ENCODE measurements at regions not wholly inside any gene's neighbourhood (a gene's known extent, or its start where the extent isn't known, plus 50 kb on each side); places are given as distances from the start of the nearest gene placed in this dataset.
A peak's percentile ranks its signal among the peaks of the same experiment; 100 is the strongest.

DNA sequence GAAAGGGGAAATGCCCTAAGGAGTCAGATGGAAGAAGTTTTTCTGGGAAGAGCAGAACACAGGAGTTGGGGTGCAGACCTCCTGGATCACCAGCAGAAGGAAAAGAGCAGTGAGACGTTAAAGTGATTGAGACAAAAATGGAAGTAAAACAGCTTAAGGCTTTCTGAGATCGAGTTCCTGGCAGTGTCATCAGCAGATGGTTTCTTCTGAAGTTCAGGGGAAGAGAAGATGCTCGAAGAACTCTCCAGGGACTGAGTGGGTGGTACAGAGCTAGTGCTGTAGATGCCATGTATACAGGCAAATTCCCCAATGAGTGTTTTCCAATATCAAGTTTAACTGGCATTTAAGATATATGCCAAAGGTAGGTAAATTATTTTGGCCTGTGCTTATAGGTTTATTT lies 272.2 kb upstream of the KLF12 start:
- DNase-seq (ENCODE audit: low read depth): peak; percentile 20
- no peak overlapping the region for H3K4me3 ChIP-seq (ENCODE audit: control insufficient read depth, low read depth, low read length)

DNA sequence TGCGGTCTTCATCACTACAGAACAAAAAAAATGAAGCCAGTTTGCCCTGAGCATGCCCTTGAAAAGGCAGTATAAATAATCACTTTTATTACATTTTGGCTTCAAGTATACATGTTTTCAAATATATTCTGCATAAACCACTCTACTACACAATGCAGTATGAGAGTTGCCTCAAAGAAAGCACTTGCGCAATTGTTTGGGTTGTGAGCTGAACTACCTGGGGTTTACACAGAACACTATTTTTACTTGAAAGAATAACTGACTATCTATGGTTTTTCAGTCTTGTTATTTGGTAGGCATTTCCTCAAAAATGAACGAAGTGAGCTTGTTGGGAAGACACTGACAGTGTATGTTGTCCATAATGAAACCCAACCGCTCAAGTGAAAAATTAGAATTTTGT lies 264.4 kb upstream of the KLF12 start:
- H3K4me3 ChIP-seq (ENCODE audit: control insufficient read depth, low read depth, low read length): no peak overlapping the region
- TF ChIP-seq, protein P1, sequence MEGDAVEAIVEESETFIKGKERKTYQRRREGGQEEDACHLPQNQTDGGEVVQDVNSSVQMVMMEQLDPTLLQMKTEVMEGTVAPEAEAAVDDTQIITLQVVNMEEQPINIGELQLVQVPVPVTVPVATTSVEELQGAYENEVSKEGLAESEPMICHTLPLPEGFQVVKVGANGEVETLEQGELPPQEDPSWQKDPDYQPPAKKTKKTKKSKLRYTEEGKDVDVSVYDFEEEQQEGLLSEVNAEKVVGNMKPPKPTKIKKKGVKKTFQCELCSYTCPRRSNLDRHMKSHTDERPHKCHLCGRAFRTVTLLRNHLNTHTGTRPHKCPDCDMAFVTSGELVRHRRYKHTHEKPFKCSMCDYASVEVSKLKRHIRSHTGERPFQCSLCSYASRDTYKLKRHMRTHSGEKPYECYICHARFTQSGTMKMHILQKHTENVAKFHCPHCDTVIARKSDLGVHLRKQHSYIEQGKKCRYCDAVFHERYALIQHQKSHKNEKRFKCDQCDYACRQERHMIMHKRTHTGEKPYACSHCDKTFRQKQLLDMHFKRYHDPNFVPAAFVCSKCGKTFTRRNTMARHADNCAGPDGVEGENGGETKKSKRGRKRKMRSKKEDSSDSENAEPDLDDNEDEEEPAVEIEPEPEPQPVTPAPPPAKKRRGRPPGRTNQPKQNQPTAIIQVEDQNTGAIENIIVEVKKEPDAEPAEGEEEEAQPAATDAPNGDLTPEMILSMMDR (conservative IDR thresholded peaks at IDR 0.05; ENCODE audit: control insufficient read depth, insufficient read depth, low read depth, low read length): no peak
- DNase-seq (ENCODE audit: low read depth): no peak

More for the DNA sequence above, 272.2 kb upstream of the KLF12 start:
- TF ChIP-seq, protein P1 (conservative IDR thresholded peaks at IDR 0.05; ENCODE audit: control insufficient read depth, insufficient read depth, low read depth, low read length): no peak

DNA sequence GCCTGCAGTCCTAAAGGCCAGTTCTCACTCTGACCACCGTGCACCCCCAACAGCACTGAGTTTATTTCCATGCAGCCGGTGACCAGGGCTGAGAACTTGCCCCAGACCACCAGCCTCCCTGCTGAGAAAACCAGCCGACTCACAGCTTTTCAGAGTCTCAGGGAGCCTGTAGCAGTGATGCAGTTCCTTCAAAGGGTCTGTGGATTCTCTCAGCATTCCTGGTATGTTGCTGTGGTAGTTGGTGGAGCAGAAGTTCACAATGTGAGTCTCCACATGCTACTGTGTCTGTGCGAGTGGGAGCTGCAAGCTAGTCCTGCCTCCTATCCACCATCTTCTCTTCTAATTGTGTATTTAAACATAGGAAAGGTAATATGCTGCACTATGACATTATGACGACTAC lies 254.9 kb upstream of the KLF12 start:
- TF ChIP-seq, protein P1 (conservative IDR thresholded peaks at IDR 0.05; ENCODE audit: control insufficient read depth, insufficient read depth, low read depth, low read length): no peak
- no peak for DNase-seq (ENCODE audit: low read depth)
- H3K4me3 ChIP-seq (ENCODE audit: control insufficient read depth, low read depth, low read length): no peak overlapping the region

DNA sequence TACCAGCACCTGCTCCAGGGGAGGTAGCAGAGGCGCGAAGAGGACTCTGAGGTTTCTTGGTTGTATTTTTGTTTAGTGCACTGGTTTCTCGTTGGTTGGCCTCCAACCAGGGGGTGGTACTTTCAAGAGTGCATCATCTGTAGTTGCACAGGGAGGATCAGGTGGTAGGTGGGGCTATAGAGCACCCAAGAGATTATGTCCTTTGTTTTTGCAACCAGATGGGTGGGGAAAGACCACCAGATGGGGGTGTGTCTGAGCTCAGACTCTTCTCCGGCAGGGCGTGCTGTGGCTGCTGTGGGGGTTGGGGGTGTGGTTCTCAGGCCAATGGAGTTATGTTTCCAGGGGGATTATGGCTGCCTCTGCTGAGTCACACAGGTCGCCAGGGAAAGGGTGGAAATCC lies 254.4 kb upstream of the KLF12 start:
- no peak for DNase-seq (ENCODE audit: low read depth)
- H3K4me3 ChIP-seq (ENCODE audit: control insufficient read depth, low read depth, low read length): no peak overlapping the region
- TF ChIP-seq, protein P1 (conservative IDR thresholded peaks at IDR 0.05; ENCODE audit: control insufficient read depth, insufficient read depth, low read depth, low read length): no peak

DNA sequence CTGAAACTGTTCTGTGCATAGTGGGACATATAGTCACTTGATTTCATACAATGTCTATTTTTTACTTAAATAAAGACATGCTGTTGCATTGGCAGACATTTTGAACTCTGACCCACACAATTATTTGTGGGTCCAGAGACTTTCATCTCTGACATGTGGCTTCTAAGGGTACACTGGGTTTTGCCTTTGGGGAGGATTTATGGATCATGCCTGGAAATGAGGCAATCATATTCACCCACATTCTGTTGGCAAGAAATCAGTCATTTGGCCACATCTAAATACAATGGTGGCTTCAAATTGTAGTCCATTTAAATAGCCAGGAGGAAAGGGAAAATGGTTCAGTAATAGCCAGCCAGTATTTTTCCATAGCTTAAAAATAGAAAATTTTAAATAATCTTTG lies 238.3 kb upstream of the KLF12 start:
- H3K4me3 ChIP-seq (ENCODE audit: control insufficient read depth, low read depth, low read length): no peak overlapping the region
- TF ChIP-seq, protein P1 (conservative IDR thresholded peaks at IDR 0.05; ENCODE audit: control insufficient read depth, insufficient read depth, low read depth, low read length): no peak
- DNase-seq (ENCODE audit: low read depth): peak; percentile 24

DNA sequence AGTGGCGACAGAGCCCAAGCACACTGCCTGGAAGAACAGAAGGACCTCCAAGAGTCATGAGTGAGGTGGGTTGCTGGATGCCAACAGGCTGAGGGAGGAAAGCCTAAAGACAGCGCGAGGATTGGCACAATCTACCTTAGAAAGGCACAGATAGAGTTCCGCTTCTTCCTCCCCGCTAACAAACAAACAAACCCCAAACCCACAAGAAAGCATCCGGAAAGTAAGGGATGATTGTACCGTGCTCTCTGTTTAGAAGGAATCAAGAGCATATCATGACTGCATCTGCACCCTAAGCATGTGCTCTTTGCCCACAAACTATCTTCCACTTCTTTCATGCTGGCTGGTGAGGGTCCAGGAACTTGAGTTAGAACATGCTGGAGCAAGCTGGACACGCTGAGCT lies 233.0 kb upstream of the KLF12 start:
- DNase-seq (ENCODE audit: low read depth): no peak
- TF ChIP-seq, protein P1 (conservative IDR thresholded peaks at IDR 0.05; ENCODE audit: control insufficient read depth, insufficient read depth, low read depth, low read length): no peak
- H3K4me3 ChIP-seq (ENCODE audit: control insufficient read depth, low read depth, low read length): no peak overlapping the region

DNA sequence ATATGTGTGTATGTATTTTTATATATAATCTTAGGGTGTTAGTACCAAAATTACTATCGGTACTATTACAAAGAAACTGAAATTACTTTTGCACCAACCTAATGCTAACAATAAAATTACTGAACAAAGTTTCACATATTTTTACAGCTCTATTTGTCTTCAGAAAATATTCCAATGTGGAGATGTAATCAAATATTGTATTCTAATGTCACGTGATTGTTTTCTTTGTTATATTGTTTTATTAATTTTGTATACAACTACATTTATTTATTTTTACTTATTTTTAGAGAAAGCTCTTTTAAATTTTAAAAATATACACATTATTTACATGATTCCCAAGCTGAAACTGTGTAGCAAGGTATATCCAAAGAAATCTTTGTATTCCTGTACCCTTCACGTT lies 227.1 kb upstream of the KLF12 start:
- DNase-seq (ENCODE audit: low read depth): no peak
- TF ChIP-seq, protein P1 (conservative IDR thresholded peaks at IDR 0.05; ENCODE audit: control insufficient read depth, insufficient read depth, low read depth, low read length): no peak
- H3K4me3 ChIP-seq (ENCODE audit: control insufficient read depth, low read depth, low read length): no peak overlapping the region
